ENCODE measurements at regions not wholly inside any gene's neighbourhood (a gene's known extent, or its start where the extent isn't known, plus 50 kb on each side); places are given as distances from the start of the nearest gene placed in this dataset.

- H3K27ac ChIP-seq: no peak overlapping the region
- no peaks in the 10 kb centered on the region for H3K4me1 ChIP-seq
- no peak overlapping the region for H3K4me3 ChIP-seq
- DNase-seq: no peak
- WGBS, 5 donors: 52 to 64% (median 57%) methylated on average over 3 of the region's 3 CpGs
- H3K9me3 ChIP-seq: no peaks in the 10 kb centered on the region
- intact Hi-C loops (cut with DNase I; ENCODE audit: low total_unique reads): no loop called here
- TF ChIP-seq CTCF (IDR thresholded peaks at IDR 0.05) (no peak), POLR2A (IDR thresholded peaks at IDR 0.05) (no peak), POLR2AphosphoS5 (IDR thresholded peaks at IDR 0.05) (no peak), EP300 (IDR thresholded peaks at IDR 0.05) (no peak)
- no peaks in the 10 kb centered on the region for H3K27me3 ChIP-seq
- no peaks in the 10 kb centered on the region for H3K36me3 ChIP-seq
Measured at GRCh38 chr9:108339251-108339650, 516.5 kb downstream of the ACTL7B start.

DNA sequence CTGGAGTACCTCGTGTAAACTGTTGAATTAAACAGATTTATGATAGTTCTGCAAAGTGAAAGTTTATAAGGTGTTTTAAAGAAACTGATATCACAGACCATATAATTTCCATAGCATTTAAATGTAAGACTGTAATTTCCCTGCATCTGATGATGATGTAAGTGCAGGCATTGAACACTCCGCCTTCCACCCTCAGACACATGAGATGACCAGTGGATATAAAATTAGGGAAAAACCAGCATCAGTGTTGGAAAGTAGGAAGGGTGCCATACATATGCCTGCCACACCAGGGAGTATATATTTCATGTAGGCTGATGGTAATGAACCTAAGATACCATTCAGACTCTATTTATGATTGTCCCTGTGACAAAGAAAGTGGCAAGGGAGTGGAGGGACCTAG, 519.2 kb downstream of the ACTL7B start:
- intact Hi-C loops (cut with DNase I; ENCODE audit: low total_unique reads): no loop called here
- no peaks in the 10 kb centered on the region for H3K27me3 ChIP-seq
- no peak overlapping the region for H3K27ac ChIP-seq
- H3K9me3 ChIP-seq: no peaks in the 10 kb centered on the region
- no peak for TF ChIP-seq CTCF (IDR thresholded peaks at IDR 0.05)
- no peak for TF ChIP-seq EP300 (IDR thresholded peaks at IDR 0.05)
- no peak for TF ChIP-seq POLR2A (IDR thresholded peaks at IDR 0.05)
- no peak for TF ChIP-seq POLR2AphosphoS5 (IDR thresholded peaks at IDR 0.05)
- WGBS, 5 donors: 66 to 76% (median 73%) methylated on average over 2 of the region's 2 CpGs
- H3K4me1 ChIP-seq: no peaks in the 10 kb centered on the region
- H3K36me3 ChIP-seq: no peaks in the 10 kb centered on the region
- no peak overlapping the region for H3K4me3 ChIP-seq
- no peak for DNase-seq

DNA sequence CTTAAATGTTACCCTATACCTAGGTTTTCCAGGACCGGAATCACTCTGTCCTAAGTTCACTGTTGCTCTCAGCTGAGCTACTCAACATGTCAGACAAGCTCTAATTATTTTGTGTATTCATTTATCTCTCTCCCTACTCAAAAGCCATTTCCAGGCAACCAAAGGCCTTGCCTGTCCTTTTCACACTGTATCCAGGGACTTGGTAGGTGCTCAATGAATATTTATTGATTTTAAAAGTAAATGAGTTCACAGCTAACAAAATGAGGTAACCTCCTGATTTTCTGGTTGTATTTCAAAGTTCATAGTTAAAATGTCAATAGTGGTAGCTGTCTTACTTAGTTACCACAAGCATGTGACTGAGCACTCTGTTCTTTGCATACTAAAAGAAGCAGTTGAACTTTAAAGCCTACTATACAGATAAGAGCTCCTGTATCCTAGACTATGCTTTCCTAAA, 522.2 kb downstream of the ACTL7B start:
- H3K4me3 ChIP-seq: no peak overlapping the region
- WGBS, 5 donors: 19 to 56% (median 44%) methylated on average over 1 of the region's 1 CpG
- no peaks in the 10 kb centered on the region for H3K4me1 ChIP-seq
- TF ChIP-seq EP300 (IDR thresholded peaks at IDR 0.05): no peak
- no peak for TF ChIP-seq CTCF (IDR thresholded peaks at IDR 0.05)
- no peak for TF ChIP-seq POLR2A (IDR thresholded peaks at IDR 0.05)
- TF ChIP-seq POLR2AphosphoS5 (IDR thresholded peaks at IDR 0.05): no peak
- H3K9me3 ChIP-seq: peaks cover 0 to 2% (median 0%) of the 10 kb centered on the region in 4 donors
- no peak overlapping the region for H3K27ac ChIP-seq
- intact Hi-C loops (cut with DNase I; ENCODE audit: low total_unique reads): no loop called here
- DNase-seq: peak in 1 of 2 donors; percentile 13
- no peaks in the 10 kb centered on the region for H3K36me3 ChIP-seq
- H3K27me3 ChIP-seq: no peaks in the 10 kb centered on the region

- H3K27me3 ChIP-seq: no peaks in the 10 kb centered on the region
- H3K9me3 ChIP-seq: peaks cover 0 to 20% (median 9%) of the 10 kb centered on the region in 4 donors
- no peak overlapping the region for H3K27ac ChIP-seq
- WGBS, 5 donors: 75 to 92% (median 86%) methylated on average over 2 of the region's 2 CpGs
- TF ChIP-seq CTCF (IDR thresholded peaks at IDR 0.05) (no peak), POLR2A (IDR thresholded peaks at IDR 0.05) (no peak), POLR2AphosphoS5 (IDR thresholded peaks at IDR 0.05) (no peak)
- intact Hi-C loops (cut with DNase I; ENCODE audit: low total_unique reads): no loop called here
- DNase-seq: no peak
- no peaks in the 10 kb centered on the region for H3K36me3 ChIP-seq
- no peak overlapping the region for H3K4me3 ChIP-seq
- H3K4me1 ChIP-seq: no peaks in the 10 kb centered on the region
Measured at GRCh38 chr9:108331596-108331995, 524.2 kb downstream of the ACTL7B start.
